HG03571 (cell line): ENCODE measurements at regions not wholly inside any gene's neighbourhood (a gene's known extent, or its start where the extent isn't known, plus 50 kb on each side); places are given as distances from the start of the nearest gene placed in this dataset.

Source experiments
- ATAC-seq: cut with Tn5 transposase; IDR thresholded peaks from one replicate; pipeline ENCODE4 v1.9.1; 2021; ENCODE audit not compliant: unreplicated experiment

DNA sequence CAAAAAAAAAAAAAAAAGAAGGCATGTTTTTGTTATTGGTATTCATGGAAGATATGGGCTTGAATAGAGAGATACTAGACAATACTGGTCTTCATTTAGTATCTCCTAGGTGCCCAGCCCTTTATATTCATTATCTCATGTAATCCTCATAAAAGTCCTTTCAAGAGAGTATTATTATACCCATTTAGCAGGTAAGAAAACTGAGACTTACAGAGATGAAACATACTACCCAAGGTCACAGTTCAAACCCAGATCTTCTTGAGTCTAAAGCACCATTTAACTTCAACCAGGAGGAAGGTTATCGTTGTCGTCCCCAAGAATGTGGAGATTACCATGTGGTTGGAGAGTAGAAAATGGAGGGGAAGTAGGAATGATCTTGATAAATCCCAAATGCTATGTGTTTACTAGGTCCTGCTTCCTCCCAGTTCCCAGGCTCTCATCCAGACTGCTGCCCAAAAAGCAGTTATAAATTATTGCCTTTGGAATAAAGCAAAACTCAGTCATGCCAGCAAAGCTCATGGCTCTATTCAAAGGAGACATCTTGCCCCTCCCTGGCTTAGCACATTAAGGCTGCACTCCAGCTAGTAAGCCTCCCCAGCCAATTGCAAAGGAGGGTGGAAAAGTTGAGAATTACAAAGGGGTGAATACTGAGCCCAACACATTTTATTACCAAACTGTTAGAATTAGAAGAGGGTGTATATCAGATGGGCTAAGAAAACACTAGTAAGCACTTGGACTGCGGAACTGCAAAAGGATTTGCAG is 163.9 kb downstream of the PIK3R1 start:
- ATAC-seq, result no peak

DNA sequence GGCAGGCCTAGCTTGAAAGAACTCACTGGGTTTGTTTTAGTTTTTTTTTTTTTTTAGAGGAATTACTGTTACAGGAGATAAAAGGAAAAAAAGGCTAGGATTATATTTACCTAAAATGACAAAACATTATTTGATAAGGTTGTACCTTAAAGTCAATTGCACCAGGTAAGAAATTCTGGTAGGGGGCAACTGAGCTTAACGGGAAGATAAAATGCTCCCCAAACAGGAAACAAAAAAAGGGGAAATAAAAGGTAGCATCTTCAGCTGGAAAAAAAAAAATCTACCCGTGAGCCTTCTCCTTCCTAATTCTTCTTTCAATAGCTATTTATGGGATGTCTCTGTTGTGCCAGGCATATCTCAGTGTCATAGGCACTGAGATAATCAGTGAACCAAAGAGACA is 164.5 kb downstream of the PIK3R1 start:
- no peak for ATAC-seq

DNA sequence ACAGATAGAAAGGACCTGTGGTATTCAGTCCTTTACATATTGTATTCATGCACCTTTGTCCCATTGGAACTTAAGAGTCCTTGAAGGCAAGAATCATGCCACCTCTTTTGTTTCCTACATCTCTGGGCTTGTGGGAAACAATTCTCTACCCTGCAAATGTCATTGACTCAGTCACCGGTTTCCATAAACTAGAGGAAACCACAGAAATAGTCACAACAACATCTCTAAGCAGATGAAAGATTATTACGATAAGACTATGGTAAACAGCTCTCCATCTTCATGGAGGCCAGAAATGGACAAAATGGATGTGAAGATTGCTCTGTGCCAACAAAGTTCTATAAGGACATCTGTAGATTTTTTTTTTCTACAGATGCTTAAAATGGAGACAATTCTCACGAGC is 165.5 kb downstream of the PIK3R1 start:
- ATAC-seq, result no peak

DNA sequence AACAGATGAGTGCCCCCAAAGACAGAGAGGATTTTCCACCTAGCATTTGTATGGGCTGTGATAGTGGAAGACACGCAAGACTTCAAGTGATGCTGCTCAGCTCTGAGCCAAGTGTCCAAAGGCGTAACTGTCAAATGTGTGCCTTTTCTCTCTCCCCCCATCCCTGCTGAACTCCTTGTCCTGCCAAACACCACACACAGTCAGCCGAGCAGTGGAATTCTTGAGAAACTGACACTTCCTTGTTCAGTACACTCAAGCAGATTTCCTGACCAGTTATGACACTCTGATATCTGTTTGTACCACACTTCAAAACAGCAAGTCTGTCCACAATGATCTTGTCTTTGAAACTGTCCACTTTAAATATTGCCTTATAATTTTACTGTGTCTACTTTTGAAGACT is 166.4 kb downstream of the PIK3R1 start:
- no peak for ATAC-seq

DNA sequence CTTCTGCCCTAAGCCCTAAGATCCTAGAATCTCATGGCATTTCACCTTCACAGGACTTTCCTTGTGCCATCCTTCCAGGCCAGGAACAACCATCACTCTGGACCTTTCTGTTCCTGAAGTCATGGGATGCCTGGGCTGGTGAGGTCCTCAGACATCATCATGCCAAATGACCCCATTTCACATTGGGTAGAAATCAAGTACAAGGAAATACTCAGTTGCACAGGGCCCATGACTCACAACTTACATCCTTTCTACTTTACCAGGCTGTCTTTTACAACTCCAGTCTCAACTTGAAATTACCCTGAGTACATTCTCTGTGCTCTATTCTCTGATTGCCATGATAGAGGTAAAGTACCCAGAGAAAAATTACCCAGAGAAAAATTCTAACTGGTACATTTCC is 167.1 kb downstream of the PIK3R1 start:
- ATAC-seq, result no peak

DNA sequence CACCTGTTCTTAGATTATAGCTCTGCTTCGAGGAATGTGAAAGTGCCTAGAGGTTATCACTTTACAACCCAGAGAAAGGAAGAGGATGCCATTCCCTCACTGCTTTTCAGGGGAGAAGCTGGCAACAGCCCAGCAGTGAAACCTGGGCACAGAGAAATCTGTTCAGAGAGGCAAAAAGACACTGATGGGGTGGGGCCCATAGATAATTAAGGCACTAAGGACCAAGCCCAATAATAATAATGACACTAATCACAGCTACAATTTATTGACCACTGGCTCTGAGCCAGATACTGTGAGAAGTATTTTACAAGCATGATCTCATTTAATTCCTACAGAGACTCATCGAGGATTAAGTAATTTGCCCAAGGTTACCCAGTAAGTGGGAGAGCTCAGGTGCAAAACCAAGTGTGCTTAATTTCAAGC is 168.3 kb downstream of the PIK3R1 start:
- no peak for ATAC-seq

DNA sequence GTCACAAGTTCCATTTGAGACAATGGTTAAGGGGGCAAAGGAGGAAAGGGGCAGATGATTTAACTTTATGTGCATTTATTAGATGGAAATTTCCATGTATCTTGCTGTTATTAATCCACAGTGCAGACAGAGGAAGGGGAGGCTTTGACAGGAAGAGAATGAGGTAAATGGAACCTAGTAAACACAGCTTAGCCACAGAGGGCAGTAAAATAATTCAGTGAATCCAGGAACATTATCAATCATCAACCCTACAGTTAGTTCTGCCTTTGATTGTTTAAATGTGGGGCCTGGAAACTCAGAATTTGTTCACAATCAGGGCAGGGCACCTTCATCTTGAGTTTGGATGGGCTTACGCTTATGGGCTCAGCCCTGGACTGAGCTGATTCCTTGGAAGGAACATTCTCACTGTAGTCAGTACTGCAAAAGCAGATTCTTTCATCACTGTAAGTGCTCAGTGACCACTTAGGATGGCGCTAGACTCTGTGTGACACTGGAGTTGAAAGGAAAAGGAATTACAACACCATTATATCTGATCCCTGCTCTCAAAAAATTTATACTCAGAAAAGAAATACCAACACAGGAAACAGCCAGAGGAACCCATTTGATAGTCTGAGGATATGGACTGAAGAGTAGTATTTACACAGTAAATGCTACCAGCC is 169.5 kb downstream of the PIK3R1 start:
- no peak for ATAC-seq

DNA sequence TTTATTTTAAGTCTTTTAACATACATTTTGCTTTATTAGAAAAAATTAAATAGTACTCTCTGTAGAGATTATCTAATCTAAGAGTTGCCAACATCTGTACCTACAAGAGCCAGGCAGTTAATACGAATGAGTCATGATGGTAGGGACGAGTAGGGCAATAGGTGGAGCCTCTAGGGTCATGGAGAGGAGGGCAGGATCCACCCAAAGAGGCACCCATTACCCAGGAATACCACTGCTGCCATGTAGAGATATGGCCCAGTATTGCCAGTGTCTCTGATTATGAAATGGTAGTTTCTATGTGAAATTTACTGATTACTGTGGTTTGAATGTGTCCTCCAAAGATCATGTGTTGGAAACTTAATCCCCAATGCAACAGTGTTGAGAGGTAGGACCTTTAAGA is 170.4 kb downstream of the PIK3R1 start:
- no peak for ATAC-seq

DNA sequence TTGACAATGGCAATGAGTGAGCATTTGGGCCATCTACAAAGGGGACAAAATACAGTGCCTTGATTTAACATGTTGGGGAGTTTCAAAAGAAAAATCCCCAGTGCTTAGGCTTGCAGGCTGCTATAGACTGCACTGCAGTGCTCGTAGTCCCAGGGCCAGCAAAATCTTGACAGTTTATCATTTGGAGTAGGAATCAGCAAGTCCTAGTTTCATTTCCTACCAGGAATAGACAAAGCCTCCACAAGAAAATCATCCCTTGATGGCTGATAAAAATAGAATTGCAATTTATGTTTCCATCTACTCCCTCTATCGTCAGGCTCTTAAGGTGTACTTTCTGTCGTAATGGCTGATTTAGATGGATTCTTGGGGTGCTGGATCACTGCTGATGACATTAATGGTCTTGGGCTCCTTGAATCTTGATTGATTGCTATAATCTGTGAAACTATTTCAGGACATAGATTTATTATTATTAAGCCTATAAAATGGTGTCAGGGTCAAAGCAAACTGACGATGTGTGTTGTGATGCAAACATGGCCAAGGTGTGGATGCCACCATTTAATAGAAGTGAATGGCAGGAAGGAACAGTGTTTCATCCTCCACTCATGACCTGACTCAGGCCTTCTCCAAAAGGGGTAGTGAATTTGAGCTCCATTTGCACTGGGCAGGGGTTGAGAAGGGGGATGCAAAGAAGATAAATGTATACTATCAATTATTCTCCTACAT is 171.7 kb downstream of the PIK3R1 start:
- no peak for ATAC-seq

DNA sequence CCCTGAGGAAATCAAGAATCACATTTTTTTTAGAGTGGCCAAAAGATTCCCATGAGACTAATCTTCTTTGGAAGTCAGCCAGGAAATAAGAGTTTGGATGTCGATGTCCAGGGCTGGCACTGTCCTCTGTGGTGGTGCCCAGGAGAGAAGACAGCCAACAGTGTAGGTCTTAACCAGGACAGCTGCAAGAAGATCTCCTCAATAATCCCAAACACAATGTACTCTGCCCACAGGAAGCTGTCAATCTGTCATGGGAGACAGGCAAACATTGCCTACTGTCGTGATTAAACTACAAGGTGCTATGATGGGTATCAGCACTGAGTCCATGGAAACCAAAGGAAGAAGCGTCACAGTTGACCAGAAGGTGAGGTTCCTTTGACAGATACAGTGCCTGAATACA is 174.1 kb downstream of the PIK3R1 start:
- ATAC-seq, result no peak

DNA sequence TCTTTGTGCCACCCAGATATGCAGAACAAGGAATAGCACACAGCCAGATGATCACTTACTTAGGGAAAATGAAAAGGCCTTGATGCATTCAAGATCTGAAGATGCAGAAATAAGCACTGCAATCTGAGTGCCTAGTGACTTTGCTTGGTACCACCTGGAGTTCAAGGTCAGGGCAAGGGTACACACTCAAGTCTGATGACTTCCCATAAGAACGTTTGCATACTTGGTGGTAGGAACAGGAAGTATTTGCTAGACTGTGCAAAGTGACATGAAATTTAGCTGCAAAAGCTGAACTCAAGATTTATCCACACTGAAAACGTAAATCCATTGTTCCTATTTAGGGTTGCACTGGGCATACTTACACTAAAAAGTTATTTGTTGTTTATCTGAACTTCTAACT is 177.1 kb downstream of the PIK3R1 start:
- no peak for ATAC-seq

DNA sequence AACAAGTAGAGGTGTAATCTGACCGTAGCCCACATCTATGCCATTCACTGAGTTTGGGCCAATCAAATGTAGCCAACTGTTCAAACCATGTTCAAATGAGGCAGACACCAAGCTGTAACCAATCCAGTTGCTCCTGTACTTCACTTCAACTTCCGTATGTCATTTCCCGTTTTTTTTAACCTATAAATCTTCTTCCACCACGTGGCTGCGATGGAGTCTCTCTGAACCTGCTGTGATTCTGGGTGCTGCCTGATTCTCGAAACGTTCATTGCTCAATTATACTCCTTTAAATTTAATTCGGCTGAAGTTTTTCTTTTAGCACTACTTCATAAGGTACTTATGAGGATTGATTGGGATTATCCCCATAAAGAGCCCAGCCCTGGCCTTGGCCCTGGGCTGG is 179.7 kb downstream of the PIK3R1 start:
- no peak for ATAC-seq

DNA sequence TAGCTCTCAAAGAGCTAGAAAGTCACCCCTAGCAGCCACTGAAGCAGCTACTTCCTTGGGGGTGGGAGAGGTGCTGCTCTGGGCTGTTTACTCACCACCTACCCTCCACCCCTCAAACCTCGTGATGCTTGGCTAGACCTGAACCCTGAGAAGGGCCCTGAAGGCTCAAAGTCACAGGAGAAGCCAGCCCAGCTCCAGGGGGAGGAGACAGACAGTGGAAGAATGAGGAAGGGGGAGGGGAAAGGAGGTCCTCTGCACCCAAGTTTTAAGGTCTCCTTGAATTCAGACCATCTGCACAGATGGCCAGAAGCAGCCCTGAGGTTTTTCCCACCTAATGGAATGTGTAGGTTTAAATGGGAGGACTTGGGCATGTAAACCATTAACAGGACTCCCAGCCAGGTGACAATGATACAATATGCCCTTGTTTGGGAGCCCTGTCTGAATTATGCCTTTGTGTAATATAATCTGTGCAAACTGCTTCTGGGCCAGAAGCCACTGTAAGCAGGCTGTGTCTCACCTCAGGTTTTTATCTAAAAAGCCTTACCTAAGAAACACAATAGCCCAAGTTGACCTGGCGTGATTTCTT is 180.5 kb downstream of the PIK3R1 start:
- ATAC-seq, result no peak

DNA sequence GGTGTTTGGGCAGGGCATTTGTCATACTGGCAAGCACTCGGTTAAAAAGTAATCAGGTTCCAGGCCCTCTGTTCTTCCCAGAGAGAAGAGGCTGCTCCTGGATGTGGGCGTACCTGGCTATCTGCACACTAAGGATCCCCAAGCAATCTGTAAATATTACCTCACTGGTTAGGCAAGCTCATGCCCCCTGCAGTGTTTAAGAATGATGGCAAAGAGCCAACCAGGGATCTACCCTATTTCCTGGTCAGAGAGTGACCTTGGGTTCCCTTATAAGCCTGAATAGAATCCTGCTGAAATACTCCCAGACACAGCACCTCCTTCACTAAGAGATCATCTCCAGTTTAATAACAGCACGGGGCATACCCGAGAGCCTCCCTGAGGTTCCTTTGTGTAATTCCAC is 181.2 kb downstream of the PIK3R1 start:
- no peak for ATAC-seq

DNA sequence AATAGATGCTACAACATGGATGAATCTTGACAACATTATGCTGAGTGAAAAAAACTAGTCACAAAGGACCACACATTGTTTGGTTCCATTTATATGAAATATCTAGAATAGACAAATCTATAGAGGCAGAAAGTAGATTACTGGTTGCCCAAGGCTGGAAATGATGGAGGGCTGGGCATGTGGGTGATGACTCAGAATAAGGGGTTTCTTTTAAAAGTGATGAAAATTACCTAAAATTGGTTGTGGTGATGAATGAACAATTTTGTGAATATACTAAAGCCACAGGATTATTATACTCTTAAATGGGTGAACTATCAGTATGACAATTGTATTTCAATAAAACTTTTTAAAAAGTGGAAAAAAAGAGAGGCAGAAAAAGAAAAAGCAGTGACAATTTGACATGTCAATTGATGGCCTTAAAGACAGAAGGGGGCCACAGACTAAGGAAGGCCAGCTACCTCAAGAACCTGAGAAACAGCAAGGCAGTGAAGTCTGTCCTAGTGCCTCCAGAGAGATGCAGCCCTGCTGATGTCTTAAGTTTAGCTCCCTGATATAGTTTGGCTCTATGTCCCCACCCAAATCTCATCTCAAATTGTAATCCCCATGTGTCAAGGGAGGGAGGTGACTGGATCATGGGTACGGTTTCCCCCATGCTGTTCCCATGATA is 182.7 kb downstream of the PIK3R1 start:
- ATAC-seq, result no peak

DNA sequence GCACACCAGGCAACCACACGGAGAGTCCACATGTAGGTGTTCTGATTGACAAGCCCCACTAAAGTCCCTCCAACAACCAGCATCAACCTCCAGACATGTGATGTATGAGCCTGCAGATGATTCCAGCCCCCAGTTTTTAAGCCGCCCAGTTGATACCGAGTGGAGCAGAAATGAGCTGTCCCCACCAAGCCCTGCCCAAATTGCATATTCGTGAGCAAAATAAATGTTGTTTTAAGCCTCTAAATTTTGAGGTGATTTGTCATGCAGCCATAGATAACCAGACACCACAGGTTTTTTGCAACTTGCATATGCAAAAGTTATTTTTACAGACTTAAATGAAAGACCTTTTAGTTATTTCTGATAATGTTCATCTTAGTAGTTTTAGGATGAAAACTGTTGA is 187.7 kb downstream of the PIK3R1 start:
- ATAC-seq, result no peak

DNA sequence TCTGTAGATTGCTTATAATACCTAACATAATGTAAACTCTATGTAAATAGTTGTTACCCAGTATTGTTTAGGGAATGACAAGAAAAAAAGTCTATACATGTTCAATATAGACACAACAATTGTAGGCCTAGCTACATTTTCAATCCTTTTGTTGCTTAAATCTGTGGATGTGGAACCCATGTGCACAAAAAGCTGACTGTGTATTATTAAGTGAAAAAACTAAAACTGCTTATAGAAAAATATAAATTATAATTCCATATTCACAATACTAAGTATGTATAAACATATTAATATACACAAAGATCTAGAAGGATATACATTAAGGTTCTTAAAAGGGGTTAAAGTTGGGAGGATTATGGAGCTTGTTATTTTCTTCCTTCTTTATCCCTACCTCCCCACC is 188.7 kb downstream of the PIK3R1 start:
- ATAC-seq, result no peak

DNA sequence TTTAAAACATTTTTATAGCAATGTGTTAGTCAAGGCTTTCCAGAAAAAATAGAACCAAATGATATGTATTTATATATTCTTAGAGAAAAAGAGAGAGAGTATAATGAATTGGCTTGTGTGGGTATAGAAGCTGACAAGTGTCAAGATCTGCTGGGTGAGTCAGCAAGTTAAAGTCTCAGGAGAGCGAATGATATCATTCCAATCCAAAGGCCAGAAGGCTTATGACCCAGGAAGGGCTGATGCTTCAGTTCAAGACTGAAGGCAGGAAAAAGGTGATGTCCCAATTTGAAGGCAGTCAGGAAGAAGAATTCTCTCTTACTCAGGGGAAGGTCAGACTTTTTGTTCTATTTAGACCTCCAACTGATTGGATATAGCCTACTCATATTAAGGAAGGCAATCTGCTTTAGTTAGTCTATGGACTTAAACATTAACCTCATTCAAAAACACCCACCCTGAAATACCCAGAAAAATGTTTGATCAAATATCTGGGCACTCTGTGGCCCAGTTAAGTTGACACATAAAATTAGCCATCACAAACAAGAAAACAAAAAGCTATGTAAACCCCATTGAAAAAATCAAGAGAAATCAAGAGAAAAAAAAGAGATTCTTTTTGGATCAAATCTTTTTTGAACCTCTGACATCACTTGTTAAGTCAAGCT is 189.6 kb downstream of the PIK3R1 start:
- no peak for ATAC-seq

DNA sequence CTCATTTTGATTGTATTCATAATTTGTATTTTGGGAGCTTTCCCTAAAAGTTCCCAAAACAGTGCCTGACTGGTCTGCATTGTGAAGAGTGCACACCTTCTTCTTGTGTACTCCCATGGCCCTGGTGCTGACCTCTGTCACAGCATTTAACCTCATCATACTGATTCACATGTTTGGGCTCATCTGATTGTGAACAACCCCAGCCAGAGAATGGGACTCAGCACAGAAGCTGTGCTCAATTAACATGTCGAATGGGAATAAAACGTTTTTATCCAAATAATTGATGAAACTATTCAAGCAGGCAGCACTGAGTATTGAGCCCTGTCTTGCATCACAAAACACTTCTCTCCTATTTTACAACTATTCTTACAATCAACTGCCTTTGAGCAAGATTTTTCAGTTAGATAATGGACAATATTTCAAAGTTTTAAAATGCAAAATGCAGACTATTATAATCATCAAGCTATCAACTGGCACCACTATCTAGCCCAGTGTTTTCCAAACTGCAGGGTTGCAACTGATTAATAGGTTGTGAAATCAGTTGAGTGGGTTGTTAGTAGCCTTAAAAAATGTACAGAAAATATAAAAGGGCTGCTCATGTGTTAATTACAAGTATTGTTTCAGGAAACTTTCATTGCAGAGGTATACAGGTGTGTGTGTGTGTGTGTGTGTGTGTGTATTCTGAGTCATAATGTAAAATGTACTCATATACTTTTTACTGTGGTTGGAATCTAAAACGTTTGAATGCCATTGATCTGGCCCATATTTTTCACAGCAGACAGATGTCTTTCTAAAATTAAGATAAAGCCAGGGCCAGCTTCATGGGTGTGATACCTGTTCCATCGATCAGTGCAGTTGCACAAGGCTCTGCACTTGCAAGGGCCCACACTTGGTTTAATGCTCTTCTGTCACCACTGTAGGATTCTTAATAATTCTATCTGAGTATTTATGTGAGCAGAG is 190.5 kb downstream of the PIK3R1 start:
- ATAC-seq, result no peak
